Thyroid gland (tissue), 4 donors: ENCODE measurements at regions not wholly inside any gene's neighbourhood (a gene's known extent, or its start where the extent isn't known, plus 50 kb on each side); places are given as distances from the start of the nearest gene placed in this dataset.
"Not testable (repeated sequence)": the region's sequence is repeated elsewhere in the genome, so short reads cannot be mapped to it uniquely, and the experiment has no call there.

Experiments used
- DNase-seq, 2 donors: peaks; one replicate each; pipeline ENCODE4 v3.0.0-alpha.2; 2019
- H3K27ac ChIP-seq, 3 donors: fragments of 200-600 bp; sonication (generic); 1 replicate in 2 of 3; 2 replicates in 1 of 3; pipeline ENCODE4 v1.5.1; 2016 to 2019; ENCODE audit warnings: mild to moderate bottlenecking in 1 of 3, moderate library complexity in 1 of 3
- H3K27me3 ChIP-seq: fragments of 200-600 bp; sonication (generic); one replicate; pipeline ENCODE4 v1.5.1; 2019
- H3K36me3 ChIP-seq, 2 donors: fragments of 200-600 bp; sonication (generic); one replicate each; pipeline ENCODE4 v1.5.1; 2016 to 2019
- H3K4me1 ChIP-seq, 2 donors: fragments of 200-600 bp; sonication (generic); one replicate each; pipeline ENCODE4 v1.5.1; 2017 to 2019
- H3K4me3 ChIP-seq, 3 donors: fragments of 200-600 bp; sonication (generic); replicated peaks in 1 of 3; 1 replicate in 2 of 3; 2 replicates in 1 of 3; pipeline ENCODE4 v1.5.1; 2016; ENCODE audit warnings: mild to moderate bottlenecking in 1 of 3
- H3K9me3 ChIP-seq: fragments of 200-600 bp; sonication (generic); one replicate; pipeline ENCODE4 v1.5.1; 2017
- CTCF ChIP-seq, 6 experiments: fragments of 200-600 bp in 3 of 6; fragments of 450-650 bp in 3 of 6; sonication (generic) in 3 of 6; IDR thresholded peaks; one replicate each; pipeline ENCODE4 v1.5.1; 2016 to 2019; ENCODE audit warnings: antibody characterized with exemption in 6 of 6, mild to moderate bottlenecking in 2 of 6, inconsistent platforms in 1 of 6, moderate library complexity in 1 of 6
- POLR2A ChIP-seq, 2 donors: fragments of 450-650 bp; IDR thresholded peaks; one replicate each; pipeline ENCODE4 v1.6.1; 2017; ENCODE audit warnings: antibody characterized with exemption in 2 of 2, mild to moderate bottlenecking in 2 of 2, moderate library complexity in 1 of 2
- WGBS, 2 donors: methylation state at CpG; one replicate each; pipeline ENCODE4 v1.1.5; 2017; 5-methylcytosine and 5-hydroxymethylcytosine counted together
- intact Hi-C: fragments of 100-400 bp; cut with DNase I; formaldehyde crosslinking; loops from one replicate; pipeline ENCODE4 v1.15.1; 2023

- H3K36me3 ChIP-seq: no peaks in the 10 kb centered on the region
- no peak overlapping the region for H3K4me3 ChIP-seq
- intact Hi-C loops: no loop called here
- no peaks in the 10 kb centered on the region for H3K27me3 ChIP-seq
- H3K27ac ChIP-seq: no peak overlapping the region
- H3K9me3 ChIP-seq: no peaks in the 10 kb centered on the region
- WGBS, 2 donors: 92 to 93% methylated on average over 1 of the region's 1 CpG
- H3K4me1 ChIP-seq: no peaks in the 10 kb centered on the region
- DNase-seq: no peak
- TF ChIP-seq POLR2A (IDR thresholded peaks at IDR 0.05) (no peak), CTCF (IDR thresholded peaks at IDR 0.05) (no peak)
Observed at GRCh38 chr4:13722649-13723048, 95.1 kb upstream of the BOD1L1 start.

- TF ChIP-seq CTCF (IDR thresholded peaks at IDR 0.05): no peak
- no peak for TF ChIP-seq POLR2A (IDR thresholded peaks at IDR 0.05)
- no peaks in the 10 kb centered on the region for H3K4me1 ChIP-seq
- 76 to 86% methylated on average over 6 of the region's 6 CpGs for WGBS, 2 donors
Observed at GRCh38 chr4:13728761-13729160, 101.2 kb upstream of the BOD1L1 start.

GRCh38 chr4:13731019-13731418 lies 103.5 kb upstream of the BOD1L1 start:
- 92 to 93% methylated on average over 1 of the region's 1 CpG for WGBS, 2 donors
- Histone ChIP-seq H3K36me3 (no peaks in the 10 kb centered on the region), H3K27ac (no peak overlapping the region), H3K4me1 (no peaks in the 10 kb centered on the region), H3K9me3 (no peaks in the 10 kb centered on the region), H3K27me3 (no peaks in the 10 kb centered on the region), H3K4me3 (no peak overlapping the region)
- intact Hi-C loops: no loop called here
- TF ChIP-seq POLR2A (IDR thresholded peaks at IDR 0.05) (no peak), CTCF (IDR thresholded peaks at IDR 0.05) (no peak)
- no peak for DNase-seq

More at GRCh38 chr4:13728761-13729160, 101.2 kb upstream of the BOD1L1 start:
- no peaks in the 10 kb centered on the region for H3K9me3 ChIP-seq
- intact Hi-C loops: no loop called here
- H3K36me3 ChIP-seq: no peaks in the 10 kb centered on the region
- no peak overlapping the region for H3K27ac ChIP-seq
- no peak overlapping the region for H3K4me3 ChIP-seq
- no peaks in the 10 kb centered on the region for H3K27me3 ChIP-seq
- DNase-seq: no peak

GRCh38 chr4:13733817-13734216 lies 106.3 kb upstream of the BOD1L1 start:
- WGBS, 2 donors: 30 to 35% methylated on average over 1 of the region's 1 CpG
- H3K36me3 ChIP-seq: no peaks in the 10 kb centered on the region
- no peaks in the 10 kb centered on the region for H3K27me3 ChIP-seq
- H3K4me1 ChIP-seq: no peaks in the 10 kb centered on the region
- H3K9me3 ChIP-seq: no peaks in the 10 kb centered on the region
- H3K4me3 ChIP-seq: no peak overlapping the region
- no peak for DNase-seq
- no peak for TF ChIP-seq POLR2A (IDR thresholded peaks at IDR 0.05)
- H3K27ac ChIP-seq: no peak overlapping the region
- intact Hi-C loops: no loop called here

GRCh38 chr4:13750594-13750993 lies 123.1 kb upstream of the BOD1L1 start:
- TF ChIP-seq CTCF (IDR thresholded peaks at IDR 0.05): no peak
- no peak for TF ChIP-seq POLR2A (IDR thresholded peaks at IDR 0.05)
- no peaks in the 10 kb centered on the region for H3K27me3 ChIP-seq
- WGBS, 2 donors: 85 to 88% methylated on average over 2 of the region's 2 CpGs
- no peak overlapping the region for H3K4me3 ChIP-seq
- intact Hi-C loops: no loop called here
- no peak overlapping the region for H3K27ac ChIP-seq
- no peaks in the 10 kb centered on the region for H3K9me3 ChIP-seq
- H3K4me1 ChIP-seq: no peaks in the 10 kb centered on the region
- H3K36me3 ChIP-seq: no peaks in the 10 kb centered on the region
- no peak for DNase-seq

- intact Hi-C loops, H3K36me3 ChIP-seq, H3K9me3 ChIP-seq, H3K27ac ChIP-seq, H3K4me3 ChIP-seq, H3K27me3 ChIP-seq, H3K4me1 ChIP-seq, DNase-seq: not testable (repeated sequence)
- WGBS, 2 donors: 90 to 95% methylated on average over 18 to 20 of the region's 25 CpGs
Observed at GRCh38 chr4:13761581-13761980, 134.1 kb upstream of the BOD1L1 start.
